ENCODE measurements at regions not wholly inside any gene's neighbourhood (a gene's known extent, or its start where the extent isn't known, plus 50 kb on each side); places are given as distances from the start of the nearest gene placed in this dataset.

DNA sequence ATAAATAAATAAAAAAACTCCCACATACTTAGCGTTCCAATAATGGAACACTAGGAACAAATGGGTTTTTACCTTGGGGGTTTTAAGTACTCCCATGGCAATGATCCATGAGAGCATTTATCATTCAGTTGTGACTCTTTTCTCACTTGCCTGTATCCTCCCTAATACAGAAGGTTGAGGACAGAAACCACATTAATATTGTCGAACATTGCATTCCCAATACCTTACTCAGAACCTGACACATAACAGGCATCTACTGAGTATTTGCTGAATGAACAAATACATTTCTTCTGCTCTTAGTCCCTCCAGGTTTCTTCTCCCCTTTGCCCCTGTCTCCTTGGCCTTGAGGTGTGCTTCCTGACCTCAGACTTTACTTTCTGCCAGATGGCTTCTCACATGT lies 175.9 kb downstream of the CEMIP2 start:
- TF ChIP-seq POLR2A (IDR thresholded peaks at IDR 0.05) = no peak
- TF ChIP-seq, protein P1, sequence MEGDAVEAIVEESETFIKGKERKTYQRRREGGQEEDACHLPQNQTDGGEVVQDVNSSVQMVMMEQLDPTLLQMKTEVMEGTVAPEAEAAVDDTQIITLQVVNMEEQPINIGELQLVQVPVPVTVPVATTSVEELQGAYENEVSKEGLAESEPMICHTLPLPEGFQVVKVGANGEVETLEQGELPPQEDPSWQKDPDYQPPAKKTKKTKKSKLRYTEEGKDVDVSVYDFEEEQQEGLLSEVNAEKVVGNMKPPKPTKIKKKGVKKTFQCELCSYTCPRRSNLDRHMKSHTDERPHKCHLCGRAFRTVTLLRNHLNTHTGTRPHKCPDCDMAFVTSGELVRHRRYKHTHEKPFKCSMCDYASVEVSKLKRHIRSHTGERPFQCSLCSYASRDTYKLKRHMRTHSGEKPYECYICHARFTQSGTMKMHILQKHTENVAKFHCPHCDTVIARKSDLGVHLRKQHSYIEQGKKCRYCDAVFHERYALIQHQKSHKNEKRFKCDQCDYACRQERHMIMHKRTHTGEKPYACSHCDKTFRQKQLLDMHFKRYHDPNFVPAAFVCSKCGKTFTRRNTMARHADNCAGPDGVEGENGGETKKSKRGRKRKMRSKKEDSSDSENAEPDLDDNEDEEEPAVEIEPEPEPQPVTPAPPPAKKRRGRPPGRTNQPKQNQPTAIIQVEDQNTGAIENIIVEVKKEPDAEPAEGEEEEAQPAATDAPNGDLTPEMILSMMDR (IDR thresholded peaks at IDR 0.05 in 8 of 11, conservative IDR thresholded peaks at IDR 0.05 in 3 of 11) = no peak
